22Rv1 (cell line): ENCODE measurements at regions not wholly inside any gene's neighbourhood (a gene's known extent, or its start where the extent isn't known, plus 50 kb on each side); places are given as distances from the start of the nearest gene placed in this dataset.

Experiments used
- ZFX ChIP-seq: fragments of 450-650 bp; IDR thresholded peaks from 2 replicates; pipeline ENCODE4 v1.6.1; 2017; ENCODE audit warnings: antibody characterized with exemption, borderline replicate concordance
- TF ChIP-seq, protein P1 (sequence below): fragments of 450-650 bp; IDR thresholded peaks from 2 replicates; pipeline ENCODE4 v1.5.1; 2017; ENCODE audit warnings: mild to moderate bottlenecking

DNA sequence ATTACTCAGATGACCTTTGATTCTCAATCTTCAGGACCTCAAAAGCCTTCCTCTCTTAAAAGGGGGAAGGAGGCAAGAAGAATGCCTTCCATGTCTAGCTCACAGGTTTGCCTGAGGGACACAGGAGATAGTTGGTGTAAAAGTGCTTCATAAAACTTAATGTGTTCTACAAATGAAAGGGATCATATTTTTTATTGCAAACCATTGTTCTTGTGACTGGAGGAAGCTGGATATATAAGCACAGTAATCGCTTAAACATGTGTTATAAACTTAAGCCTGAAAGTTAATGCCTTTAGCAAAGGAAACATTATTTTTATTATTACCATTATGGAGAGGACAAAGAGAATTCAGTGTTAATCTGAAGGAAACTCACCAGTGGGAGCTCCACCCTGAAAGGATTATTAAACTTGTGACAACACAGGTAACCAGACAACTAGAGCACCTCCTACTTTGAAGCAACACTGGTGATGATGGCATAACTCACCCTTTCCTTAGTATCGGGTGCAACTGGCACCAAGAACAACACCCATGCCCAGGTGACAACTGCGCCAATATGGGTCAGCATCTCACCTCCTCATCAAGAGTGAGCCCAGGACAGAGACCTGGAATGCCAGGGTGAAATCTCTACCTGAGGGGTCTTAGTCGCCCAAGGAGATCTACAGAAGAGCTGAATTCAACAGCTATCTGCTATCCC lies 288.7 kb upstream of the PRDM1 start:
- TF ChIP-seq, protein P1, sequence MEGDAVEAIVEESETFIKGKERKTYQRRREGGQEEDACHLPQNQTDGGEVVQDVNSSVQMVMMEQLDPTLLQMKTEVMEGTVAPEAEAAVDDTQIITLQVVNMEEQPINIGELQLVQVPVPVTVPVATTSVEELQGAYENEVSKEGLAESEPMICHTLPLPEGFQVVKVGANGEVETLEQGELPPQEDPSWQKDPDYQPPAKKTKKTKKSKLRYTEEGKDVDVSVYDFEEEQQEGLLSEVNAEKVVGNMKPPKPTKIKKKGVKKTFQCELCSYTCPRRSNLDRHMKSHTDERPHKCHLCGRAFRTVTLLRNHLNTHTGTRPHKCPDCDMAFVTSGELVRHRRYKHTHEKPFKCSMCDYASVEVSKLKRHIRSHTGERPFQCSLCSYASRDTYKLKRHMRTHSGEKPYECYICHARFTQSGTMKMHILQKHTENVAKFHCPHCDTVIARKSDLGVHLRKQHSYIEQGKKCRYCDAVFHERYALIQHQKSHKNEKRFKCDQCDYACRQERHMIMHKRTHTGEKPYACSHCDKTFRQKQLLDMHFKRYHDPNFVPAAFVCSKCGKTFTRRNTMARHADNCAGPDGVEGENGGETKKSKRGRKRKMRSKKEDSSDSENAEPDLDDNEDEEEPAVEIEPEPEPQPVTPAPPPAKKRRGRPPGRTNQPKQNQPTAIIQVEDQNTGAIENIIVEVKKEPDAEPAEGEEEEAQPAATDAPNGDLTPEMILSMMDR: no peak
- no peak for TF ChIP-seq ZFX
